Neural cell (in vitro differentiated cells): ENCODE measurements at regions not wholly inside any gene's neighbourhood (a gene's known extent, or its start where the extent isn't known, plus 50 kb on each side); places are given as distances from the start of the nearest gene placed in this dataset.

ENCODE experiments used
- H2AFZ ChIP-seq: fragments of 200-600, 300-800 bp; sonication (generic), shearing (Covaris generic); 2 replicates; pipeline ENCODE4 v1.6.0; 2014; ENCODE audit warnings: low read depth, mild to moderate bottlenecking, antibody characterized with exemption, low read length, moderate library complexity
- H3F3A ChIP-seq: fragments of 200-600 bp; shearing (Covaris generic); 2 replicates; pipeline ENCODE4 v1.6.1; 2016; ENCODE audit warnings: mild to moderate bottlenecking, moderate library complexity, mixed read lengths, antibody characterized with exemption, low read length; ENCODE audit not compliant: insufficient read depth, poor library complexity, severe bottlenecking
- H3K27ac ChIP-seq: fragments of 200-600, 300-800 bp; sonication (generic), shearing (Covaris generic); 2 replicates; pipeline ENCODE4 v1.5.1; 2014; ENCODE audit warnings: mild to moderate bottlenecking, low read length, moderate library complexity
- H3K27me3 ChIP-seq: fragments of 300-800, 200-600 bp; sonication (generic), shearing (Covaris generic); 2 replicates; pipeline ENCODE4 v1.6.0; 2014; ENCODE audit warnings: mild to moderate bottlenecking, low read depth, low read length, moderate library complexity; ENCODE audit not compliant: insufficient read depth
- H3K36me3 ChIP-seq: fragments of 300-800, 200-600 bp; sonication (generic), shearing (Covaris generic); 2 replicates; pipeline ENCODE4 v1.5.1; 2014; ENCODE audit warnings: mild to moderate bottlenecking, antibody characterized with exemption, low read length, moderate library complexity; ENCODE audit not compliant: insufficient read depth
- H3K4me2 ChIP-seq: fragments of 300-800, 200-600 bp; sonication (generic), shearing (Covaris generic); 2 replicates; pipeline ENCODE4 v1.6.0; 2014; ENCODE audit warnings: mild to moderate bottlenecking, low read length
- H3K4me3 ChIP-seq: fragments of 300-800, 200-600 bp; sonication (generic), shearing (Covaris generic); 2 replicates; pipeline ENCODE4 v1.5.1; 2014; ENCODE audit warnings: mild to moderate bottlenecking, low read length, moderate library complexity
- H3K79me2 ChIP-seq: fragments of 200-600 bp; shearing (Covaris generic); replicated peaks from 2 replicates; pipeline ENCODE4 v1.6.0; 2014; ENCODE audit warnings: mild to moderate bottlenecking, low read length, moderate library complexity; ENCODE audit not compliant: insufficient read depth
- H3K9ac ChIP-seq: fragments of 300-800, 200-600 bp; sonication (generic), shearing (Covaris generic); 2 replicates; pipeline ENCODE4 v1.6.1; 2016; ENCODE audit warnings: mild to moderate bottlenecking, low read length, mixed read lengths
- H3K9me2 ChIP-seq: fragments of 200-600 bp; shearing (Covaris generic); 2 replicates; pipeline ENCODE4 v1.6.1; 2016; ENCODE audit warnings: mild to moderate bottlenecking, low read length, mixed read lengths; ENCODE audit not compliant: insufficient read depth
- H3K9me3 ChIP-seq: fragments of 200-600, 300-800 bp; sonication (generic), shearing (Covaris generic); 2 replicates; pipeline ENCODE4 v1.6.1; 2016; ENCODE audit warnings: mild to moderate bottlenecking, mixed run types, low read length, moderate library complexity, mixed read lengths
- H4K20me1 ChIP-seq: fragments of 200-600 bp; shearing (Covaris generic); 2 replicates; pipeline ENCODE4 v1.6.1; 2016; ENCODE audit warnings: mild to moderate bottlenecking, mixed run types; ENCODE audit not compliant: insufficient read depth
- EP300 ChIP-seq: fragments of 450-650 bp; conservative IDR thresholded peaks from 2 replicates; pipeline ENCODE4 v1.6.1; 2014; ENCODE audit warnings: antibody characterized with exemption, mild to moderate bottlenecking, moderate library complexity; ENCODE audit not compliant: poor library complexity, severe bottlenecking
- EZH2 ChIP-seq: fragments of 200-600, 300-800 bp; shearing (Covaris generic), sonication (generic); IDR thresholded peaks from 2 replicates; pipeline ENCODE4 v1.6.1; 2014; ENCODE audit warnings: antibody characterized with exemption, low read length, borderline replicate concordance, mild to moderate bottlenecking; ENCODE audit not compliant: insufficient read depth, poor library complexity, severe bottlenecking
- MXI1 ChIP-seq: fragments of 450-650 bp; conservative IDR thresholded peaks from 2 replicates; pipeline ENCODE4 v1.6.1; 2014; ENCODE audit warnings: antibody characterized with exemption, mild to moderate bottlenecking; ENCODE audit not compliant: poor library complexity, severe bottlenecking
- POLR2AphosphoS5 ChIP-seq: IDR thresholded peaks from 2 replicates; pipeline ENCODE4 v1.6.1; 2012
- RAD21 ChIP-seq: fragments of 450-650 bp; conservative IDR thresholded peaks from 2 replicates; pipeline ENCODE4 v1.6.1; 2014; ENCODE audit warnings: antibody characterized with exemption, mild to moderate bottlenecking, moderate library complexity
- SMC3 ChIP-seq: fragments of 450-650 bp; conservative IDR thresholded peaks from 2 replicates; pipeline ENCODE4 v1.6.1; 2014; ENCODE audit warnings: antibody characterized with exemption, mild to moderate bottlenecking, moderate library complexity; ENCODE audit not compliant: poor library complexity
- TAF1 ChIP-seq: IDR thresholded peaks from 2 replicates; pipeline ENCODE4 v1.6.1; 2012; ENCODE audit warnings: low read depth
- TF ChIP-seq, protein P1 (sequence below): IDR thresholded peaks from 2 replicates; pipeline ENCODE4 v1.6.1; 2012; ENCODE audit warnings: borderline replicate concordance
- TF ChIP-seq, protein P2 (sequence below): fragments of 450-650 bp; IDR thresholded peaks from 2 replicates; pipeline ENCODE4 v1.5.1; 2014; ENCODE audit warnings: antibody characterized with exemption, mild to moderate bottlenecking, moderate library complexity; ENCODE audit not compliant: poor library complexity, severe bottlenecking

DNA sequence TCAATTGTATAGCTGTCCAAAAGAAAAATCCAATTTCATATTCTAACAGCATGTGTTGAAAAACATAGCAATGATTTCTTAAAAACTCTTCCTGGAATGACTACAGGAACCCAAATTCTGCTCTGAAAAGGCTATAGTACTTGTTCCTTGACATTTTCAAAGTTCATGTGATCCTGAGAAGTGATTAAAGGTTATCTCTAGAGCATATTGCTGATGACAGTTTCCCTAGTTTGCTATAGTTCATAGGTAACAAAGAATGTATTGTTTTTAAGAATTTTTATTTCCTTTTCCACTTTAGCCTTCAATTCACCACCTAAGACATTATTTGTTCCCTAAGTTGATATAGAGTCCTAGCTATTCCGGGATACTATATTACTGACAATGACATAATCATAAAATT, 1614.6 kb downstream of the PCDH7 start:
- Histone ChIP-seq H3K79me2 (no peaks in the 10 kb centered on the region), H3K27ac (no peak overlapping the region), H3K9ac (no peak overlapping the region), H4K20me1 (no peaks in the 10 kb centered on the region), H3K27me3 (no peaks in the 10 kb centered on the region), H3K9me2 (no peaks in the 10 kb centered on the region), H3K36me3 (no peaks in the 10 kb centered on the region), H2AFZ (no peak overlapping the region), H3K4me2 (no peak overlapping the region), H3K4me3 (no peak overlapping the region), H3K9me3 (no peaks in the 10 kb centered on the region), H3F3A (no peaks in the 10 kb centered on the region)
- no peak for TF ChIP-seq EP300

DNA sequence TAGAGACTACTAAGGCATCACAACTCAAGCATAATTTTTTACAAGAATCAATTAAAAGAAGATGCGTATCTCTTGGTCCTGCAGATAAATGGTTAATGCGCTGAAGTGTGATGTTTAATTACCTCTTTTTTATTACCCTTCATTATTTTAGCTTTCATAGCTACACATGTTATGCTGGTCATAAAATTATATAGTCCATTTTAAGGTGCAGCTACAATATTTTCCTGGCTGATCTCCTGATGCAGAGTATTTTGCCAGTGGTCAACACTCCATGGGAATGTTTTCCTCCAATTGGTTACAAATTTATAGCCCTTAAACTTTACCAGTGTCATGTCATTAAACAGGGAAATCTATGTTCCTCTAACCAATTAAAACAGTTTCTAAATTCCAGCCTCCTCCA, 1617.2 kb downstream of the PCDH7 start:
- H3K4me3 ChIP-seq, result no peak overlapping the region
- no peaks in the 10 kb centered on the region for H4K20me1 ChIP-seq
- H3K9me2 ChIP-seq, result no peaks in the 10 kb centered on the region
- TF ChIP-seq EP300 (no peak), EZH2 (no peak), POLR2AphosphoS5 (no peak), RAD21 (no peak)
- H3K9ac ChIP-seq, result no peak overlapping the region
- no peak overlapping the region for H2AFZ ChIP-seq
- no peaks in the 10 kb centered on the region for H3K79me2 ChIP-seq
- no peak overlapping the region for H3K27ac ChIP-seq
- no peaks in the 10 kb centered on the region for H3K9me3 ChIP-seq
- H3F3A ChIP-seq, result no peaks in the 10 kb centered on the region
- no peaks in the 10 kb centered on the region for H3K27me3 ChIP-seq
- H3K36me3 ChIP-seq, result no peaks in the 10 kb centered on the region
- H3K4me2 ChIP-seq, result no peak overlapping the region

DNA sequence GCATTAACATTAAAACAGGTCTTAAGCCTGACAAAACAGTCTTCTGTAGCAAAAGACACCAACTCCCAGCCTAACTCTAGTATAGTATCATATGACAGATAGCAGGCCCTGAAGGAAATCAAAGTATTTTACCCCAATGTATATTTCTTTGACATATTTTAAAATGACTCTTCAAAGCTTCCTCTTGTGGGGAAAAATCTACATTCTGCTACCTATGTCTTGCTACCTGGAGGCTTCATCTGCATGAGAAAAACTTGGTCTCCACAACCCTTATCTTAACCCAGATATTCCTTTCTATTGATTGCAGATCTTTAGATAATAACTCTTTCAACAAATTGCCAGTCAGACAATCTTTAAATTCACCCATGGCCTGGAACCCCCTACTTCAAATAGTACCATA, 1620.4 kb downstream of the PCDH7 start:
- H3K27ac ChIP-seq, result no peak overlapping the region
- no peaks in the 10 kb centered on the region for H3K27me3 ChIP-seq
- no peak overlapping the region for H3K9ac ChIP-seq
- no peaks in the 10 kb centered on the region for H4K20me1 ChIP-seq
- H2AFZ ChIP-seq, result no peak overlapping the region
- no peak for TF ChIP-seq MXI1
- H3K79me2 ChIP-seq, result no peaks in the 10 kb centered on the region
- no peaks in the 10 kb centered on the region for H3K9me2 ChIP-seq
- no peaks in the 10 kb centered on the region for H3F3A ChIP-seq
- H3K9me3 ChIP-seq, result no peaks in the 10 kb centered on the region
- no peak overlapping the region for H3K4me3 ChIP-seq
- no peak overlapping the region for H3K4me2 ChIP-seq
- H3K36me3 ChIP-seq, result no peaks in the 10 kb centered on the region

DNA sequence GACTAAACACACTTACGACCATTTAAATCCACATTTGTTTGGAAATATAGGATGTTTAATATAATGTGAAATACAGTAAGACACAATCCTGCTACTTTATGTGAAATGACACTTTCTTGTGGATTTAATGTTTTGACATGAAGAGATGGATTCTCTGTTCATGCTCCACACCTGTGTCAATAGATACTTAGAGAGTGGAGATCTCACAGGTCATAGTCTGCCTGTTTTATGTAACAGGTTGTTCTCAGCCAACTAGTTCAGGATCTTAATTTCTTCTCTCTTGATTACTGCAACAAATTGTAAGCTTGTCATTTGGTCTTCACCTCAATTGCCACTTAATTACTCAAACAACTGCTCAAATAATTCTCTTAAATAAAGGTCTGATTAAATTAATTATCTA, 1621.2 kb downstream of the PCDH7 start:
- Histone ChIP-seq H3K9me2 (no peaks in the 10 kb centered on the region), H3K9ac (no peak overlapping the region), H3K4me3 (no peak overlapping the region), H3K4me2 (no peak overlapping the region), H3K27ac (no peak overlapping the region), H3K36me3 (no peaks in the 10 kb centered on the region), H3K79me2 (no peaks in the 10 kb centered on the region), H3F3A (no peaks in the 10 kb centered on the region), H3K9me3 (no peaks in the 10 kb centered on the region), H4K20me1 (no peaks in the 10 kb centered on the region), H3K27me3 (no peaks in the 10 kb centered on the region), H2AFZ (no peak overlapping the region)
- TF ChIP-seq EZH2 (no peak), MXI1 (no peak), POLR2AphosphoS5 (no peak), EP300 (no peak), SMC3 (no peak), TAF1 (no peak), RAD21 (no peak)
- TF ChIP-seq, protein P1, sequence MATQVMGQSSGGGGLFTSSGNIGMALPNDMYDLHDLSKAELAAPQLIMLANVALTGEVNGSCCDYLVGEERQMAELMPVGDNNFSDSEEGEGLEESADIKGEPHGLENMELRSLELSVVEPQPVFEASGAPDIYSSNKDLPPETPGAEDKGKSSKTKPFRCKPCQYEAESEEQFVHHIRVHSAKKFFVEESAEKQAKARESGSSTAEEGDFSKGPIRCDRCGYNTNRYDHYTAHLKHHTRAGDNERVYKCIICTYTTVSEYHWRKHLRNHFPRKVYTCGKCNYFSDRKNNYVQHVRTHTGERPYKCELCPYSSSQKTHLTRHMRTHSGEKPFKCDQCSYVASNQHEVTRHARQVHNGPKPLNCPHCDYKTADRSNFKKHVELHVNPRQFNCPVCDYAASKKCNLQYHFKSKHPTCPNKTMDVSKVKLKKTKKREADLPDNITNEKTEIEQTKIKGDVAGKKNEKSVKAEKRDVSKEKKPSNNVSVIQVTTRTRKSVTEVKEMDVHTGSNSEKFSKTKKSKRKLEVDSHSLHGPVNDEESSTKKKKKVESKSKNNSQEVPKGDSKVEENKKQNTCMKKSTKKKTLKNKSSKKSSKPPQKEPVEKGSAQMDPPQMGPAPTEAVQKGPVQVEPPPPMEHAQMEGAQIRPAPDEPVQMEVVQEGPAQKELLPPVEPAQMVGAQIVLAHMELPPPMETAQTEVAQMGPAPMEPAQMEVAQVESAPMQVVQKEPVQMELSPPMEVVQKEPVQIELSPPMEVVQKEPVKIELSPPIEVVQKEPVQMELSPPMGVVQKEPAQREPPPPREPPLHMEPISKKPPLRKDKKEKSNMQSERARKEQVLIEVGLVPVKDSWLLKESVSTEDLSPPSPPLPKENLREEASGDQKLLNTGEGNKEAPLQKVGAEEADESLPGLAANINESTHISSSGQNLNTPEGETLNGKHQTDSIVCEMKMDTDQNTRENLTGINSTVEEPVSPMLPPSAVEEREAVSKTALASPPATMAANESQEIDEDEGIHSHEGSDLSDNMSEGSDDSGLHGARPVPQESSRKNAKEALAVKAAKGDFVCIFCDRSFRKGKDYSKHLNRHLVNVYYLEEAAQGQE, result no peak
- TF ChIP-seq, protein P2, sequence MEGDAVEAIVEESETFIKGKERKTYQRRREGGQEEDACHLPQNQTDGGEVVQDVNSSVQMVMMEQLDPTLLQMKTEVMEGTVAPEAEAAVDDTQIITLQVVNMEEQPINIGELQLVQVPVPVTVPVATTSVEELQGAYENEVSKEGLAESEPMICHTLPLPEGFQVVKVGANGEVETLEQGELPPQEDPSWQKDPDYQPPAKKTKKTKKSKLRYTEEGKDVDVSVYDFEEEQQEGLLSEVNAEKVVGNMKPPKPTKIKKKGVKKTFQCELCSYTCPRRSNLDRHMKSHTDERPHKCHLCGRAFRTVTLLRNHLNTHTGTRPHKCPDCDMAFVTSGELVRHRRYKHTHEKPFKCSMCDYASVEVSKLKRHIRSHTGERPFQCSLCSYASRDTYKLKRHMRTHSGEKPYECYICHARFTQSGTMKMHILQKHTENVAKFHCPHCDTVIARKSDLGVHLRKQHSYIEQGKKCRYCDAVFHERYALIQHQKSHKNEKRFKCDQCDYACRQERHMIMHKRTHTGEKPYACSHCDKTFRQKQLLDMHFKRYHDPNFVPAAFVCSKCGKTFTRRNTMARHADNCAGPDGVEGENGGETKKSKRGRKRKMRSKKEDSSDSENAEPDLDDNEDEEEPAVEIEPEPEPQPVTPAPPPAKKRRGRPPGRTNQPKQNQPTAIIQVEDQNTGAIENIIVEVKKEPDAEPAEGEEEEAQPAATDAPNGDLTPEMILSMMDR, result no peak
